ENCODE measurements at regions not wholly inside any gene's neighbourhood (a gene's known extent, or its start where the extent isn't known, plus 50 kb on each side); places are given as distances from the start of the nearest gene placed in this dataset.

DNA sequence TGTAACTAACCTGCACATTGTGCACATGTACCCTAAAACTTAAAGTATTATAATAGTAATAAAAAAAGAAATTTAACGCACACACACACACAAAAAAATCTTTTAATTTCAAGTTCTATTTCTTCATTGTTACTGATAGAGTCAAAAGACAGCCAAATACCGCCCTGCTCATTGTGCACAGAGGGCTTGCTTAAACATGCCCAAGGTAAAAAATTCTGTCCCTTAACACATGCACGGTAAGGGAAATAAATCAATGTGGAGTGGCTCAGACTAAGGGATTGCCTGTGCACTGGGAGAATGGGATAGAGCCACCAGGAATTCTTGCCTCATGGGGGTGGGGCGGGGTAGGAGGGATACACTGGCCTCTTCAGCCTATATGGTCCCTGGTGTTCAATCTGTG, 468.0 kb downstream of the NUP35 start:
- TF ChIP-seq, protein P1, sequence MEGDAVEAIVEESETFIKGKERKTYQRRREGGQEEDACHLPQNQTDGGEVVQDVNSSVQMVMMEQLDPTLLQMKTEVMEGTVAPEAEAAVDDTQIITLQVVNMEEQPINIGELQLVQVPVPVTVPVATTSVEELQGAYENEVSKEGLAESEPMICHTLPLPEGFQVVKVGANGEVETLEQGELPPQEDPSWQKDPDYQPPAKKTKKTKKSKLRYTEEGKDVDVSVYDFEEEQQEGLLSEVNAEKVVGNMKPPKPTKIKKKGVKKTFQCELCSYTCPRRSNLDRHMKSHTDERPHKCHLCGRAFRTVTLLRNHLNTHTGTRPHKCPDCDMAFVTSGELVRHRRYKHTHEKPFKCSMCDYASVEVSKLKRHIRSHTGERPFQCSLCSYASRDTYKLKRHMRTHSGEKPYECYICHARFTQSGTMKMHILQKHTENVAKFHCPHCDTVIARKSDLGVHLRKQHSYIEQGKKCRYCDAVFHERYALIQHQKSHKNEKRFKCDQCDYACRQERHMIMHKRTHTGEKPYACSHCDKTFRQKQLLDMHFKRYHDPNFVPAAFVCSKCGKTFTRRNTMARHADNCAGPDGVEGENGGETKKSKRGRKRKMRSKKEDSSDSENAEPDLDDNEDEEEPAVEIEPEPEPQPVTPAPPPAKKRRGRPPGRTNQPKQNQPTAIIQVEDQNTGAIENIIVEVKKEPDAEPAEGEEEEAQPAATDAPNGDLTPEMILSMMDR (conservative IDR thresholded peaks at IDR 0.05 in 1 of 2, IDR thresholded peaks at IDR 0.05 in 1 of 2; ENCODE audit: extremely low read depth in 1 of 2, insufficient read depth in 1 of 2, low read depth in 1 of 2, low read length in 2 of 2), result no peak
- TF ChIP-seq EZH2 (IDR thresholded peaks at IDR 0.05; ENCODE audit: borderline replicate concordance, low read length), result no peak

Measured in mammary epithelial cell (primary cell).